ENCODE measurements at regions not wholly inside any gene's neighbourhood (a gene's known extent, or its start where the extent isn't known, plus 50 kb on each side); places are given as distances from the start of the nearest gene placed in this dataset.

DNA sequence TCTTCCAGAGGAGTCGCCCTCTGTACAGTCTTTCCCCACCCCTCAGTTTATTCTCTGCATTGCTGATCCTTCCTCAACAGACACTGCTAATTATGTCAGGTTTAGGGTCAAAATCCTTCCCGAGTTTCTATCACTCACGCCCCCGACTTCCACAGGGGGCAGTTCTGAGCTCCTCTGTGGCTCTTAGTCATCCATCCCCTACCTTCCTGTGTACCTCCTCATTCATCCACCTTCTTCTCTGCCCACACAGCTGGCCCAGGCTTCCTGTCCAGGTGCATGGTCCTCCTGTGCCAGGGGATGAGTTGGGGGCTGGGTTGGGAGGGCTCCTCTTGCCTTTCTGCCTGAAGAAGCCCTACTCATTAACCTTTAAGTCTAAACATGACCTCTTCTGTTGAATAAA lies 202.9 kb downstream of the ARL4C start:
- no peak for DNase-seq (ENCODE audit: low read depth)
- in situ Hi-C loops (cut with HindIII; ENCODE audit: low sequenced_read_pairs), result no loop called here
- TF ChIP-seq, protein P1, sequence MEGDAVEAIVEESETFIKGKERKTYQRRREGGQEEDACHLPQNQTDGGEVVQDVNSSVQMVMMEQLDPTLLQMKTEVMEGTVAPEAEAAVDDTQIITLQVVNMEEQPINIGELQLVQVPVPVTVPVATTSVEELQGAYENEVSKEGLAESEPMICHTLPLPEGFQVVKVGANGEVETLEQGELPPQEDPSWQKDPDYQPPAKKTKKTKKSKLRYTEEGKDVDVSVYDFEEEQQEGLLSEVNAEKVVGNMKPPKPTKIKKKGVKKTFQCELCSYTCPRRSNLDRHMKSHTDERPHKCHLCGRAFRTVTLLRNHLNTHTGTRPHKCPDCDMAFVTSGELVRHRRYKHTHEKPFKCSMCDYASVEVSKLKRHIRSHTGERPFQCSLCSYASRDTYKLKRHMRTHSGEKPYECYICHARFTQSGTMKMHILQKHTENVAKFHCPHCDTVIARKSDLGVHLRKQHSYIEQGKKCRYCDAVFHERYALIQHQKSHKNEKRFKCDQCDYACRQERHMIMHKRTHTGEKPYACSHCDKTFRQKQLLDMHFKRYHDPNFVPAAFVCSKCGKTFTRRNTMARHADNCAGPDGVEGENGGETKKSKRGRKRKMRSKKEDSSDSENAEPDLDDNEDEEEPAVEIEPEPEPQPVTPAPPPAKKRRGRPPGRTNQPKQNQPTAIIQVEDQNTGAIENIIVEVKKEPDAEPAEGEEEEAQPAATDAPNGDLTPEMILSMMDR (IDR thresholded peaks at IDR 0.05; ENCODE audit: low read depth, low read length, missing control alignments), result no peak
- no peak overlapping the region for H3K4me3 ChIP-seq (ENCODE audit: low read depth, low read length)

DNA sequence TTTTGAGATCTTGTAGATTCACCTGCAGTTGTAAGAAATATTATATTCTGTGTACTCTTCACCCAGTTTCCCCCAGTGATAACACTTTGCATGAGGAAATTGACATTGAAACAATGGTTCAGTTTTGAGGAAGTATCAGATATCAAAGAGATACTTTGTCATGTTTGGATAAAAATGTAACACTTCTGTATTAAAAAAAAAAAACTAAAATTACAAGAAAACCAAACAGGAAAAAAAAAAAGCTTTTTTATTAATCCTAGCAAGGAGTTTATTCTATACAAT lies 204.0 kb downstream of the ARL4C start:
- TF ChIP-seq, protein P1 (IDR thresholded peaks at IDR 0.05; ENCODE audit: low read depth, low read length, missing control alignments), result no peak
- in situ Hi-C loops (cut with HindIII; ENCODE audit: low sequenced_read_pairs), result no loop called here

DNA sequence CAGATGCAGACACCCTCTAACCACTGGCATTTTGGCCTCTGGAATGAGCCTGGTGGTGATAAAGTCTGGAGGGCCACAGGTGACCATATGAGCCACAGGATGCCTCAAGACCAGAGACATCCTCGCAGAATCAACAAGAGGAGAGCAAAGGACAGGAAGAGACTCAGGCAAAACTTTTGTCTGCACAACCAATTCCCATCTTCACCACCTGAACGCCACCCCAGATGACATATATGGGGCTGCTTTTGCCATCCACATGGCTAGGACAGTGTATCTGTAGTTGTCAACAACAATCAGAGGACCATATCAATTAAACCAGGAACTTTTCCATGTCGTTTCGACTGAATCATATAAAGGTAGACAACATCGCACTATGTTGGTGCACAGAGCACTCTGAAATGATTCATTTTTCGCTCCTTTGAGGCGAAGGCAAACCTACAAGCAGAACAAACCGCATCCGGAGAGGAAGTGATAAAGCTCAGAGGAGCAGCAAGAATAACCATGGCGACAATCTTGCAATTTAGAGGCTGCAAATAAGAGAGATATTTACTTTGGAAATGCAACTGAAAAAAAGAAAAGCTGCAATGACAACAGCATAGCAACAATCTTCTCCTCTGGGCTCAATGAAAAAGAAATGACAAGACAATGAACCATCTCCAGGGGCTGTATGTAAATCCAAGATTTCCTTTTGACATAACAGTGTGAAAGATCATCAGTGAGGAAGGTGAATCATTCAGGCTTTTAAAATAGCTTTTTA lies 204.5 kb downstream of the ARL4C start:
- DNase-seq (ENCODE audit: low read depth), result no peak
- TF ChIP-seq, protein P1 (IDR thresholded peaks at IDR 0.05; ENCODE audit: low read depth, low read length, missing control alignments), result no peak
- H3K4me3 ChIP-seq (ENCODE audit: low read depth, low read length), result no peak overlapping the region
- in situ Hi-C loops (cut with HindIII; ENCODE audit: low sequenced_read_pairs), result no loop called here

More for the DNA sequence above, 204.0 kb downstream of the ARL4C start:
- no peak for DNase-seq (ENCODE audit: low read depth)
- no peak overlapping the region for H3K4me3 ChIP-seq (ENCODE audit: low read depth, low read length)

DNA sequence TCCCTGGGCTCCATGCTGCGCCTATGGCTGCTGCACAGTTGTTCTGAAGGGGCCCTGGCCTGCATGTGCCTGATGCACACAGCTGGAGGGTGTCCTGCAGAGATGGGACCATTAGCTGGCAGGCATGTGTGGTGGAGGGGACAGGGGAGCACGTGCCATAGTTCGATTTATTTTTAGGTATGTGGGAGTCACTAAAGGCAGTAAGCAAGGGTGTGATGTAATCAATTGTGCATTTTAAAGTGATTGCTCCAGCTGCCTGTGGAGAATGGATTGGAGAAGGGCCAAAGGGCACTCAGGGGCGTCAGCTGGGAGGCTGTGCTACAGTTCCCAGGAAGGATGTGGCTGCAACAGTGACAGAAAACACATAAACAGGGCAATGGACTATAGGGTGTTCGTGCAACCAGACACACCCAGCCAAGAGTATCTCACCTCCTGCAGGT lies 205.1 kb downstream of the ARL4C start:
- TF ChIP-seq, protein P1 (IDR thresholded peaks at IDR 0.05; ENCODE audit: low read depth, low read length, missing control alignments), result no peak
- no peak overlapping the region for H3K4me3 ChIP-seq (ENCODE audit: low read depth, low read length)

DNA sequence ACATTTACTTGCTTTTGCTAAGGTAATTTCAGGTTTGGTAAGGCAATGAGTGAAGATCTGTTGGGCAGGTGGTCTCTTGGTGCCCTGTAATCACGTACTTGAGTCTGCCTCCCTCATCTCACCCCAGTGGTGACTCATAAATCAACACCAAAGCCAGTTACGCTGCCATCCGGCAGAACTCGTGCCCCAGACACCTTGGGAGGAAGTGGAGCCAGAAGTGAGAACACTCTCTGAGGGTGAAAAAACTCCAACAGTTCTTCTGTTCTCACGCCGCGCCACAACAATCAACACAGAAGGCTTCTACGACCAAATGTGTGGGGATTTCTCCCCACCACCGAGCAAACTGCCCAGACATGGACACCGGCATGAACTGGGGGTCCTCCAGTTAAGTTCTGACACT lies 206.2 kb downstream of the ARL4C start:
- in situ Hi-C loops (cut with HindIII; ENCODE audit: low sequenced_read_pairs), result no loop called here
- DNase-seq (ENCODE audit: low read depth), result no peak
- no peak overlapping the region for H3K4me3 ChIP-seq (ENCODE audit: low read depth, low read length)
- TF ChIP-seq, protein P1 (IDR thresholded peaks at IDR 0.05; ENCODE audit: low read depth, low read length, missing control alignments), result no peak

More for the DNA sequence above, 205.1 kb downstream of the ARL4C start:
- in situ Hi-C loops (cut with HindIII; ENCODE audit: low sequenced_read_pairs), result no loop called here
- DNase-seq (ENCODE audit: low read depth), result peak; percentile 59

DNA sequence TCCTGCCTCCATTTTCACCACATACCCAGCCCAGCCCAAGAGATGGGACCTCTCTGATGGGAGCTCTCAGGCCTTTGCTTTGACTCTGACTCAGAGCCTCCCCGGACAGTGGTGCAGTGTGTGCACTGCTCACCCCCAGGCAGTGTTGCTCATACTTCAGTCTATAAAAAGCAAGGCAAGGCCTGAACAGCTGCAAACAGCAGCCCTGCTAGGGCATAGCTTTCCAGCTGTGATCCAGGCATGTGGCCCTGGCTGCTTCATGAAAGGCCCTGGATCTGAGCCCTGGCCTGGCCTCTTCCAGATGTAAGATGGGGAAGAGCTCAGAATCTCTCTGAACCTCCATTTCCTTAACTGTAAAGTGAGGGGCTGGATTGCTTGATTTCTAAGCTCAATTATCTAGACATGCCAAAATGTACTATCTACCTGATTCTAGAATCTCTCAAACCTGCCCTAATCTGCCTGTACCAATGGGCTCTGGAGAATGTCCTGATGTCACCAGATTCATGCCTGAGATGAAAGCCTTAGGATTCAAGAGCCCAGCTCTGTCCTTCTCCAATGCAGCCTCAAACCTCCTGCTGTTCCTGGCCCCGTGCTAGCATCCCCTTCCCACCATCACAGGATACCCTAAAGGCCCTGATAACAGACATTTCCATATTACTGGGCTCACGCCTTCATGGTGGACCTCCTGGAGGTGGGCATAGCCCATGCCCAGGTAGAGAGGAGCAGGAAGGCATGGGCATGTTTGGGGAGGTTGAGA lies 206.9 kb downstream of the ARL4C start:
- no peak for DNase-seq (ENCODE audit: low read depth)
- TF ChIP-seq, protein P1 (IDR thresholded peaks at IDR 0.05; ENCODE audit: low read depth, low read length, missing control alignments), result no peak
- in situ Hi-C loops (cut with HindIII; ENCODE audit: low sequenced_read_pairs), result no loop called here
- H3K4me3 ChIP-seq (ENCODE audit: low read depth, low read length), result no peak overlapping the region
